ENCODE measurements at regions not wholly inside any gene's neighbourhood (a gene's known extent, or its start where the extent isn't known, plus 50 kb on each side); places are given as distances from the start of the nearest gene placed in this dataset.

DNA sequence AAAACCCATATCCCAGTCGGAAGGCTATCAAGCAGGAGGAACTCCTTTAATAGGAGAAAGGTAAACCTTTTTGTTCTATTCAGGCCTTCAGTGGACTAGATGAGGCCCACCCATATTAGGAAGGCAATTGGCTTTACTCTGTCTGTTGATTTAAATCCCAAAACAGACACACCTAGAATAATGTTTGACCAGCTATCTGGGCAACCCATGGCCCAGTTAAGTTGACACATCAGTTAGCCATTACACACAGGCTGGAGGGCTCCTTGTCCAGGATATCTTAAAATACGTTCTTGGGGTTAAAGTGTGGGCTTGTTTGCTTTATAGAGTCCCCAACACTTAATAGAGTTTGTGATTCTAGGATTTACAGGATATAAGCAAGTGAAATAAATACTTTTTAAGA is 339.0 kb upstream of the PRKCQ start:
- DNase-seq, result no peak

DNA sequence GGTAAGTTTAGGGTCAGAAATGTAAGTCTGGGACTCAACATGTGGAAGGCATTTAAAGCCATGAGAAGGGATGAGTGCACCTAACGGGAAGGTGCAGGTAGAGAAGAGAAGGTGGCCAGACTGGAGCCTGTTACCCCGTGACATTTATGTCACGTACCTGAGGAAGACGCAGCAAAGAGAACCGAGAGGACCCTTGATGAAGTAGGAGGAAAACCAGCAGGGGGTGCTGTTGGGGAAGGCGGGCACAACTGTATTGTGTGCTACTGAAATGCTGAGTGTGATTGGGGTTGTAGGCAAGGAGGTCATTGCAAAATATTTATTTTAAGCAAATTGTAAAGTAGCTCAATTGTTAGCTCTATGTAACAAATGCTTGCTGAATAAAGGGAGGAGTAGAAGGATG is 338.2 kb upstream of the PRKCQ start:
- DNase-seq, result peak; percentile 73

DNA sequence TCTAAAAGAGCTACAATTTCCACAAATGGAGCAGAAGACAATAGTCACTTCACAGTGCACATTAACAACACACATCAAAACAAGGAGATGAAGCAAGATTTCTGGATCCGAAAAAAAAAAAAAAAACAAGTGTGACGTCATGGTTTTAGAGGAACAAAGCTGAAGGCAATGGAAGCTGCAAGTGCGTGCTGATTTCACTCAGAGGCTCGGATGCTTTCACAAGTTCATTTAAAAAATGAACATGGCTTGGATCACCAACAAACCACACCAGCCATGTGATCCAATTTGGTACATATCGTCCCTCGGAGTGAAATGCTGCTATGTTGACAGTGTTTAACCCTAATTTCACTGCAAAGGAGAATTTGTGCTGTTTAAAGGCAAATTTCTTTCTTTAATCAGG is 337.0 kb upstream of the PRKCQ start:
- DNase-seq, result no peak

DNA sequence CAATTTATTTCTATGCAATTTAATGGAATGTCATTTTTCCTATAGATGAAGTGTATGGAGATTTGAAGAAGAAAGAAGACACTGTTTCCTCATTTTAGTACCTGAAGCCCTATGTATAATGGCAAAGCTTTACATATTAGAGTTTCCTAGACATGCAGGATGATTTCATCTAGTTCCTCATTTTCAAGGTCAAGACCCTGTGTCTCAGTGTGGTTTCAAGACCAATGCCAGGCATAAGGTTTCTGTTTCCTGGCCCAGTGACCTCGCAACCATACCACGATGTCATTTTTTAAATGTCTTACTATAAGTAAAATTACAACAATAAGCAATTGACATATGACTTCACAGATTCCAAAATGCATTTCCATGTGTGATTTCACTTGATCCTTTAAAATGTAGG is 336.5 kb upstream of the PRKCQ start:
- DNase-seq, result no peak

DNA sequence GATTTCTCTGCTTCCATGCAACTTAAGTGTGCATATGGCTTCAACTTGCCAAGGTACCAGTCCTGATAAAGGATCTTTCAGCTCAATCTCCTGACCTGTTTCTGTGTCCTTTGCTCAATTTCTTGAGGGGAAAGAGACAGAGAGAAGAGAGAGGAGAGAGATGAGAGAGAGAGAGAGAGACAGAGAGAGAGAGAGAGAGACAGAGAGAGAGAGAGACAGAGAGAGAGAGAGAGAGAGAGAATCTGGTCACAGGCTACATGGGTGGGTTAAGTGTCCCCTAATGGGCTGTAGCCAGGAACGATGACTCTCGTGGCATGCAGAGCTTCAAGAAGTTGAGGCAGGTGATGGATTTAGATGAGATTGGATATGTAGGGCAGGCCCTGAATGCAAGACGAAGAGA is 335.2 kb upstream of the PRKCQ start:
- DNase-seq, result no peak

DNA sequence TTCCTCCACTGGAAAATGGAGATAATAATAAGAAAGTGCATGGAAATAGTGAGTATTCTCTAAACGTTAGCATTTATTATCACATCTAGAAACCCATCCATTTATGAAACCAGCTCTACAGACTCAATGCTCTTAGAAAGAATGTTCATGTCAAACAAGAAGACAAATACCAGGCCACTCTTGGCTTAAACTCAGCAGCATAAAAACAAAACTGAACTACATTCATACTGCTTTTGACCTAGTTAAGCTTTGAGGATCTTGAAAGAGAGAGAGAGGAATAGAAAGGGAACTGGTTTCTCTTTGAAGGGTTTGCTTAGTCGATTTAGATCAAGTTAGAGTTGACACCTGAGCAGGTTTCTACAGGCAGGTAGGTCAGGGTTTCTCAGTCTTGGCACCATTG is 332.9 kb upstream of the PRKCQ start:
- no peak for DNase-seq

DNA sequence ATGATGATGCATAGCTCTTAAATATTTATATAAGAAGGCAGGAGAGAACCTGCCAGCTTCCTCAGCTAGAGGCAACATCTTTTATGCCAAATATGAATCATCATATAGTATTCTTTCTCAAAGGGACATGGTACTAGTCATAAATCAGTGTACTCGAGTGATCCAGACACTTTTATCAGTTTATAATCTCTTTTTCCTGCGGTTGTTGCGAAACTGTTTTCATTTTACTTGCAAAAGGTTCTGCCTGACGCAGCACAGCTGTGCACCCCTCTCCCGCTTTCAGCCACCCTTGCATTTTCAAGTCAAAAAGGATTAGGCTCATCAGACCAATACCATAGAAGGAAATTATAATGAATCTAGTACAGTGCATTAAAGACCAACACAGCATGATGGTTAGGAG is 332.3 kb upstream of the PRKCQ start:
- no peak for DNase-seq

DNA sequence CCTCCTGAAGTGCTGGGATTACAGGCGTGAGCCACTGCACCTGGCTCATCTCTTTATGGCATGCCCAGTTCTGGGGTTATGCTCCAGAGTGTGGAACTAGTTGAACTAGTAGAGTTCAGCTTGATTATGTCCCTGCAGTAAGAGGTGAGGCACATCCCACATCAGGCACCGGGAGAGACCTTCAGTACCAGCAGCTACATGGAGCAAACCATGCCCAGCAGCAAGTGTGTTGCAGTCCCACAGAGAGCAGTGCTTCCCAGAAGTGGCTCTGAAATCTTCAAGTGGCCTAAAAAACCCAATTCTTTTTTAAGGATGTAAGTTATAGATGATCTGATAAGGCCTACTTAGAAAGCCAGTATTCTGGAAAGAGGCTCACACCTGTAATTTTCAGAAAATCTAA is 331.9 kb upstream of the PRKCQ start:
- DNase-seq, result no peak

DNA sequence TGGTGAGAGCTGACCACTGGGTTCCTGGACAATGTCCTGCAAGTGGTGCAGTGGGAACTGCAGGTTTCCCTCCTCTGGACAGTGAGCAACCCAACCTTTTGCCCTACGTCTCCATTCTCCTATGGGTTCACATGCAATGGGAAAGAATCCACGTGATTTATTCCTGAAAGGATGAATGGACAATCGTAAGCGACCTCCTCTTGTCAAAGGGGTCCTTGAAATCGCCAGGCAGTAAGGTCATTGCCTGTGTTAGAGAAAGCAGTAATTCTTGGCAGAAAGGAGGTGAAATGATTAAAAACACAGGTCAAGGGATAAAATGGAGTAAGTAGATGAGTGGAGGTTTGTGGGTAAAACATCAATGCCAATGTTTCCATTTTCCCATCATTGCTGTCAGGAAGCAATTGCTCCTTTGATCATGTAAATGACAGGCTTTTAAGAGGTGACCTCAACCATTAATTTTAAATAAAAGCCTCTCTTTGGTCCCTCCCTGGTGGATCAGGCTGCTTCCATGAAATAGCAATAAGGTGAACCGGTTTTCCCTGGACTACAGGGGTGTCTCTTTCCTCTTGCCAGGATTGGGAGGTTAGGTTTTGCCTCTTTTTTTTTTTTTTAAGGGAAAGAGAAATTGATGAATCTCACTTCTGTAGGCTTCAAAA is 330.0 kb upstream of the PRKCQ start:
- no peak for DNase-seq

DNA sequence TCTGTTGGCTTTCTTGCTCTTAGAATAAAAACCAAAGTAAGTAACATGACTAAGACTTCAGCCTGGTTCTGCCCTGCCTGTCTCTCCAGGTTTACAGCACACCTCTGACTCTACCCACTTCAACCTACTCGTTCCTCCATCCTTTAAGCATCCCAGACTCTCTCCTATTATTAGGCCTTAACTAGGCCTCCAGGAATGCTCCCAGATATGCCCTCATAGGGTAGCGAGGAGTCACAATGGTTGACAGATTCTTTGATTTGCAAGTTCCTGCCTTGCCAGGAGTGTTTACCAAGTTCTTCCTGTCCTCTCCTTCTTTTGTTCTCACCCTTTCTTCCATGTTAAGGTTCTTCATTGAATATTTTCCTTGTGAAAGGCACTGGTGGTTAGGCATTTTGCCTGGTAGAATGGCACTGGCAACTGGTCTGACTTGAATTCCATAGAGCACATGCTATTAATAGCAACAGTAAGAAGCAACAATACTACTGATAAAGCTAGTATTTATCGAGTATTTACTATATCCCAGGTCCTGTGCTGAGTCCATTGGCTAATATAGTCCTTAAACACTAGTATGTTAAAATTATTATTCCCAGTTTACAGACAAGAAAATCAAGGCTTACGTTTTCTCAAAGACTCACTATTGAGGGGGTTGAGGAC is 327.9 kb upstream of the PRKCQ start:
- no peak for DNase-seq

DNA sequence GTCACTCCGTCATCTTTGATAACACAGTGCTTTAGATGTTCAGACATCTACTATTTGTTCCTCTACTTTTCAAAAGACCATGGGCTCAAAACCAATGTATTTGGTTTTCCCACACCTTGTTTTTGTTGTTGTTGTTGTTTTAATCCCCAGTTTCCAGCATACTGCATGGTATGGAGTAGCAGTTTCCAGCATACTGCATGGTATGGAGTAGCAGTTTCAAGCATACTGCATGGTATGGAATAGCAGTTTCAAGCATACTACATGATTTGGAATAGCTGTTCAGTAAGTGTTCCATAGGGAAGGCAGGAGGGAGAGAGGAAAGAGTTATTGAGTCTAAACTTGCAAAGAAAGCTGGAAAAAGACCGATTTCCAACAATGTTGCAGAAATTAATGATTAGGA is 314.3 kb upstream of the PRKCQ start:
- DNase-seq, result no peak

DNA sequence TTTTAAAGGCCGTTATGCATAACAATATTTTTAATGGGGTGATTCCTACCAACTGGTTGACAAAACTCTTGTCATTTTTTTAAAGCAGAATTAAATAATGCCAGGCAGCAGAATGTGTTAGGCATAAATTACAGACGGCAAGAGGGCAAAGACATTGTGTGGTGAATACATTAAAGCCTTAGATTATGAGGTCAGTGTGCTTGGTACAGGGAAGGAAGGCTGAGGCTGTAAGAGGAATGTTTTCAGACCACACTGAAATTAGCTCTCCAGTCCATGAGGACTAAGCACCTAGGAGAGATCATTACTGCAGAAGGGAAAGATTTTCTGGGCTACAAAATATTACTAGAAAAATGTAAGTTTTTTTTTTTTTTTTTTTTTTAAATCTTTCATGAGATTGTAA is 312.8 kb upstream of the PRKCQ start:
- no peak for DNase-seq

DNA sequence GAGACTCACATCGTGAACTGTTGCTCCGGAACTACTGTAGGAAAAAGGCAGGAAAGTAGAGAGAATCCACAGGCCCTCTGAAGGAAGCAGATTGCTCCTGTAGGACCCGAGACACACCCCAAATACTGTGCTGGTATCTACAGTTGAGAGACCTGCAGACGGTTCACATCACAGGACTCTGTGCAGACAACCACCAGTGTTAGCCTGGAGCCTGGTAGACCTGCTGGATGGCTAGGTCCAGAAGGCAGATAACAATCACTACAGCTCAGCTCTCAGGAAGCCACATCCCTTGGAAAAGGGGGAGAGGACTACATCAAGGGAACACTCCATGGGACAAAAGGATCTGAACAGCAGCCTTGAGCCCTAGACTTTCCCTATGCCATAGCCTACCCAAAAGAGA is 311.8 kb upstream of the PRKCQ start:
- DNase-seq, result no peak

DNA sequence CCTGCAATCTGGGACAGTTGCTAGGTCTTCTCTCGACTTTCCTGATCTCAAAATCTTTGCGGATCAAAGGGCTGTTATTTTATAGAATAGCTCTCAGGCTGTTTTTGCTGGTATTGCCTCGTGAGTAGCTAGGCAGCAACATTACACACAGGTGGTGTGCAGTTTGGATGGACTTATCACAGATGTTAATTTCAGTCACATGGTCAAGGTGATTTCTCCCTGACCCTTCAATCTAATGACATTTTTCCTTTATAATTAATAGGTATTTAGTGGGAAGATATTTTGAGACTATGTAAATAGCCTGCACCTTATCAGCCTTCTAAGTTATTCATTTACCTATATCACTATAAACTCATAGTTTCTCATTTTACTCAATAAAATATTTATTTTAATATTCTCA is 309.6 kb upstream of the PRKCQ start:
- DNase-seq, result no peak

DNA sequence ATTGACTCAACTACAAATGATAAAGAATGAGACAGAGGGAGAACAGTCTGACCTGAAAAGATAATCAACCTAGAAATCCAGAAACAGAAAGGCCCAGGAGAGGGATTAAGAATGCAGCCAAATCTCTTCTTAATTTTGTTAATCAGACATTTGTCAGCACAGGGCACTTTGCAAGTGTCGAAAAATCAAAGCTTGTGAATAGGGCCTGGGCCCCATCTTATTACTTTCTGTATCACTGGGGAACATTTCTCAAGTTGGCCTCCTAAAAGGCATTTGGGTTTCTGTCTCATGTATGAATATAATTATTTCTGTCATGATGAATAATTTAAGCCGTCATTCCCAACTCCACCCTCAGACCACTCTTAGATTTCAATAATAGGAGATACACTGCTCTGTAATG is 308.4 kb upstream of the PRKCQ start:
- DNase-seq, result no peak

DNA sequence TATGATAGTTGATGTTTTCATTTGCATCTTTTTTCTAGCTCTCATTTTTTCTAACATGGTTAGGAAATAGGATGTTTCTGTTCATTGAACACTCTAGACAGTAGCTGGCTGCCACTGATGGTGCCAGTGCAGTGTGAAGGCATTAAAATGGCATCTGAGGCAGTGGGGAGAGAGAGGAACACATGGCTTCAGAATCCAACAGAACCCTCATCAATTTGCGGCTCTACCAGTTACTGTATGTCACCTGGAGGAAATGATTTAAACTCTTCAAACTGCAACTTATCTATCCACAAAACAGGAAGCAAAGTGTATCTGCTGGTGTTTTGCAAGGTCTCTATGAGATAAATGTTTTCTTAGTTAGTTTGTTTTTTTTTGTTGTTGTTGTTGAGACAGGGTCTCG is 305.2 kb upstream of the PRKCQ start:
- DNase-seq, result no peak

DNA sequence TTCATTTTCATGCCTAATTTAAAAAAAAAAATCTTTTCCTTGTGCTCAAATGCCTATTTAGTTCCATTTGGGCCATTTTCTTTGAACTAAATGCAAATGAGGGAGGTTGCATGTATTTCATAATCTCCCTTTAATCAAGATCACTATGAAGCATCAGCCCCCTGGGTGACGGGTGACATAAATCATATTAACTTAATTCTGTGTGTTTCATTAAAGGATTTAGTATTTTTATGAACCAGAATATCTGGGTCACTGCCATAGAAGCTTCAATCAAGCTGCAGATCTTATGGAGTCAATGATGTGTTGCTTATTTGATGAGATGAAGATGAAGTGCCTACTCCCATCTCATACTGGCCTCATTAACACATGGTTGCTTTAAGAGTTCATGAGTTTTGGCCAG is 301.9 kb upstream of the PRKCQ start:
- DNase-seq, result no peak

DNA sequence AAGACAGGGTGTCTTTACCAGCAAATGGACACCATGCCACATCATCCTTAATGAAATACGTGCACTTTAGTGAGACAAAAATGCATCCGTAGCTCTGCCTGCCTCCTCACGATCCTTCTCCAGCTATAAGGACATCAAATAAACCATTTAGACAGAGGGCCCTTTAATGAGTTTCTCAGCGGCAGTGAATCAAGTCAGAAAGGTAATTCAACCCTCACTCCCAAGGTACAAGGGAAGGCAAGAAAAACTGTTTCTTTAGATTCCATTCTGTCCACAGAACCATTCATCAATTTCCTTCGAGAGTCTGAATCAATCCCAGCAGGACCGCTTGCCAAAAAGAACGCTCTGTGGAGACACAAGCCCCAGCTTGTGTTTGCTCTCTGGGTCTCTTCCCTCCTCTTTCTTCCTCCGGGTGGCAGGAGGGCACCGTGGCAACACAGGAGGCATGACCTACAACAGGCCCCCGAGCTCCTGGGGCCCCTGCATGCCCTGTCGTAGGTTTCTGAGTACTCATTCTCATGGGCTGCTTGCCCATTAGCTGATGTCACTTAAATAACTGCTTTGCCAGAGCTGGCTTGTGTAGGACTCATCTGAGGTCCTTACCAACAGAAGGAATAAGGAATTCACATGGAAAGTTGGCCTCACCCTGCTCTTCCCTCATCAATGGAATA is 297.8 kb upstream of the PRKCQ start:
- no peak for DNase-seq

DNA sequence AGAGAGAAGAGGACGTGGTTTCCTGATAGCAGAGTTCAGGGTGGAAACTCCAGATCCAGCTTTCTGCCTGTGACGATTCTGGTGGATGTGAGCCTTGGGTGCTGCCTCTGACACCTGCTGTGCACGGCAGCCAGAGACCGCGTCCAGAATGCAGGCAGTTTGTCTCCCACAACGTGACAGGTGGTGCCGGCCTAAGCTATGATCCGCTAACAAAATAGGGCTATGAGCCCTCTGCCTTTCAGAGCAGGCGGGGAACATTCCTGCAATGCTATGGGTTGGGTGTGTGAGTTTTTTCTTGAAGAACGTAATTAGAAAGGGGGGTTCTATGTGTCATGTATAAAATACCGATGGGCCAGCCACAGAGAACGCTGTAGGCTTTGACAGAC is 297.3 kb upstream of the PRKCQ start:
- DNase-seq, result no peak

DNA sequence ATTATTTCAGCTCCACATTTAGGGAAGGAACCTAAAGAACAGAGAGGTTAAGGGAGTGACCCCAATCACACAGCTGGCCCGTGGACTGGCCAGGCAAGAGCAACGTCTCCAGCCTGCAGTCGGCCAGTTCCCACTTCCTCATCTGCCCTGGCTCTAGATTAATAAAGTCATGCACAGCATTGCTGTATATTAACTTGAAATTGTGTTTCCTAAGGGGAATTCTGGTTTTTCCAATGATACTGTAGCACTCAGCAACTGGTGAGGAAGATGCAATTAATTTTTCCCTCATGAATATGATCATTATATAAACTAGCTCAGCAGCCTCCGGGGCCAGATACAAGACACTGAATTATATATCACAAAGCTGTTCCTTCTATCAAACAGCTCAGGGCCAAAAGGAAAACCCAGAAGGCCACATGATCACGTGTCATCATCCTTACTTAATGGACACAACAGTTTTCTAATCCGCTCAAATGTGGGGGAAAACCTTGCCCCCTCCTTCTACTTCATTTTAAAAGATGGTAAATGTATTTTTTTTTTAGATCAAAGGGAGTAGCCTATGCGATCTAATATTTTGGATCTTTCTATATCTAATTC is 295.3 kb upstream of the PRKCQ start:
- no peak for DNase-seq

DNA sequence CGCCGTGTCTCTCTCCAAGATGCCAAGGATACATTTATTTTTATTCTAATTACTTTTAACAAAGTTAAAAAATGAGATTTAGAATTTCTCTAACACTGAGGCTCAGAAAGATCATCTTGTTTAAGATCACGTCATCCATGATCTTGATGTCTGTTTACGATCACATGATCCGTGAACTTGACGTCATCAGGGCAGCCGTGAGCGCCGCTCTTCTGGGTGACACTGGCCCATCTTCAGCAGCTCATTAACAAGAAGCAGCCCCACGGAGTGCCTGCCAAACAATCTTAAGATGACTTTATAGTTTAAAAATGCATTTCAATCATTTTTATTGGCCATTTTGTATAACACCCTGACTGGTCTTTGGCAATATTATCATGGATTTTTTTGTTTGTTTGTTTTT is 291.1 kb upstream of the PRKCQ start:
- no peak for DNase-seq

DNA sequence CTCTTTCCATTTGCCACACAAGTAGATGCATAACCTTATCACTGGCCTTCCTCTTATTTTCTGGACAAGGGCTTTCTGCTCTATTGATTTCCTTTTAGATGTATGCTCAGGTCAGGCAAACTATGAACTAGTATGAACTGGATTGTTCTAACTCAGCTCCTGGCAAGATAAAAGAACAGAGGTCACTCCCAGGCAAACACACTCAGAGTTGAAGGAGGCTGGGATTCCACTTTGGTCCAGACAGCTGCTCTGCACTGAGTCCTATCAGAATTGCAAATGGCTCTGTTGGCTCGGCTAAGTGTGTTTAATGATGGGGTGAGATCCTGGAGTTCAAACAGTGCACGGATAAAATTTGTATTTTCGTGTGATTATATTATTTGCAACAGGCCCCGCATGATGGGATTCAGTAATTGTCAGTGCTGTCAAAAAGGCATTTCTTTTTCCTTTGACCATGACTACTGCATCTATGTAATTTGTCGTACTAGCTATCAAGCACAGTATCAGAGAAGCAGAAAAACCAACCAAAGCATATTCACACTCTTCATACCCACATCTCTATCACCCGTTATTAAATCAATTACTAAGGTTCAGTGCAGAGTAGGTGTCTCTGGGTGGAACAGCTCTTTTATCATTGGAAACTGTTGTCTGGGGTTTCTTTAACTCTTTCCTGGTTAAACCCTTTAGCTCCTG is 288.1 kb upstream of the PRKCQ start:
- no peak for DNase-seq

DNA sequence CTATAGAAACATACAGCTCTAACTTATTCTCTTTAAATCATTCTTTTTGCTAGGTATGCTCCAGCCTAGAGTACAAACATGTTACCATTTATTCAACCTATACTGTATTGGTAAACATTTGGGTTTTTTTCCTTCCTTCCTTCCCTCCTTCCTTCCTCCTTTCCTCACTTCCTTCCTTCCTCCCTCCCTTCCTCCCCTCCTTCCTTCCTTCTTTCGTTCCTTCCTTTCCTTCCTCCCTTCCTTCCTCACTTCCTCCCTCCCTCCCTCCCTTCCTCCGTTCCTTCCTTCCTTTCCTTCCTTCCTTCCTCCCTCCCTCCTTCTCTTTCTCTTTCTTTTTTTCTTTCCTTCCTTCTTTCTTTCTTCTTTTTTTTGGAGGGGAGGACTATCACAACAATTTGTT is 286.7 kb upstream of the PRKCQ start:
- no peak for DNase-seq

DNA sequence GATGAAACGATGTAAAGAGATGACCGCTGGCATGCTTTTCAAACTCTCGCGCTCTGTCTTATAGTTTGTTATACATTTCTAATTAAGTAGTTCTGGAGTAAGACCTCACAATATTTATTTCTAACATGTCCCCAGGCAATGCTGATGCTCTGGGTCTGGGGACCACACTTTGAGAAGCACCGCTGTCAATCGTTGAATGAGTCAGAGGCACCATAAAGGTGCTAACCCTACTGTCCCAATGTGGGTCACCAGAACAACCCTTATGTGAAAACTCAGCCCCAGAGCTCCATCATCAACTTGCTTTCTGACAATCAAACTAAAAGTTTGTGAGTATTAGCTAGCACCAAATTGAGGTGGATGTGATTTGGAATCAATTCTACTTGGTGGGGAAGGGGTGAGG is 284.1 kb upstream of the PRKCQ start:
- DNase-seq, result no peak
